ENCODE measurements at regions not wholly inside any gene's neighbourhood (a gene's known extent, or its start where the extent isn't known, plus 50 kb on each side); places are given as distances from the start of the nearest gene placed in this dataset.

DNA sequence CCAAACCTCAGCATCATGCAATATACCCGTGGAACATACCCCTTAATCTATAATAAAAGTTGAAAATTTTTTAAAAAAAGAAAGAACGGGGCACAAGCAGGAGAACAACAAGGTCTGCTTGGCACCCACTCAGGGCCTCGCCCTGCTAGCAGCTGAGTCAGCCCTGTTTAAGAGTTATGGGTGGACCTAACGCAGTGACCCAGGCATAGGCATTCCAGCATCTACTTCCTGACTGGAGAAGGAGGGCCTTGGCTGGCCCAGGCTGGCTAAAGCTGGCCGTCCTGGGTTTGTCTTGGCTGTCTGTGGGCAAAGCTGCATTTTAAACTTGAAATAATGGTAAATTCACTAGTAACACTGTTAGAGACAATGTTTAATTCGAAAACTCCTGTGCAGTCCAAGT is 236.7 kb upstream of the PGRMC2 start:
- no peak for DNase-seq

GRCh38 chr4:128521648-128522111 is 234.1 kb upstream of the PGRMC2 start:
- DNase-seq, result no peak

- DNase-seq, result no peak
Observed at GRCh38 chr4:128521156-128521555, 233.5 kb upstream of the PGRMC2 start.

GRCh38 chr4:128519163-128519830 is 231.7 kb upstream of the PGRMC2 start:
- DNase-seq, result no peak

DNA sequence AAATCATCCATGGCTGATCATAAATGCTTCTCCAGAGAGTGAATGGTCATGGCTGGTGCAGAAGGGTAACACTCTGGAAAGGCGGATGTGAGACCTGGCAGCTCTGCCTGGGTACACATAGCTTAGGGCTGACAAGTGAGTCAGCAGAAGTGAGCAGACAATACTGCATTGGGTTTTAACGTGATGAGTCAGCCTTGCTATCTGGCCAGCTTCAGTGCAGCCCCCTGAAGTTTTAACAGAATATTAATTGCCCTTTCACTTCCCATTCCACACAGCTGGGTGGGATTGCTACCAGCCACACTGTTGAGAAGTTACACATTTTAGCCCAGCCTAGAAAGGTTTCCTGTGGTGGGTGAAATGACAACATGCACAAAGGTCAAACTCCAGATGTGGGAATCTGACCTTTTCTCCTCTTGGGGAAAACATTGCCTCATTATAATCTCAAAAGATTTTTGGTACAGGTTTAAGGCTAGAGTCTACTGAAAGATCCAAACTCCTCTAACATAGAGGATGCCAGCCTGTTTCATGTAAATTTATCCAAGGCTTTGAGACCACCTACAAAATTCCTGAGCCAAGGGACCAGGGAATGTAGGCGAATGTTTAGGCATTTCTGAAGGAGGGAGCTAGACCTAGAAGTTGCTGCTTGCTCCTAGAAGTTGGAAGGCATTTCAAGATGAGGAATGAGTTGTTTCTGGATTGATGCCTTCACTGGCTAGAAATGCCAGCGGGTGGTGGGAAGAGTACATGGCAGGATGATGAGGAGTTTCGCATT is 230.3 kb upstream of the PGRMC2 start:
- no peak for DNase-seq

DNA sequence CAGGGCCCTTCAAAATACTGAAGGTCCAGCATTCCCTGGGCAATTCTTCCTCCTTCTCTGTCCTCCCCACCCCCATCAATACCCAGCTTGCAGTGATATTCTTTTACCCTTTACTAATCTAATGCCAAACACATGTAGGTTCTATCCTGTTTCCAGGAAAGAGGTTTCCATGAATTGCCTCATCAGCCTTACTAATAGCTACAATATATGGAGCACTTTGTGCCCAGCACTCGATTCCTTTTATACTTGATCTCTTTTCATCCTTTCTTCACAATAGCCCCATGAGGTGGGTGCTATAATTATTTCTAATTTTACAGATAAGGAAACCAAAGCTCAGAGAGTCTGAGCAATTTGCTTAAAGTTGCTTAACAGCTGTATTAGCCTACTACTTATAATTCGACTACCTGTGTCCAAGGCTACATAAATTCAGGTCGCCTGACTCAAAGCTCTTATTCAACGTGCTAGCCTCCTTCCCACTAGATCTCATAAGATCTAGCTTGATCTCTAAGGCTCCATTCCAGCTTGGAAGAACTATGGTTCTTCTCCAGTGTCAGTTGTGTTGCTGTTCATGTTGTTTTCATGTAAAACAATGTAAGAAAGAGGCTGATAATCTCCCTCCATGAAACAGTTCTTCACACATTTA is 229.6 kb upstream of the PGRMC2 start:
- DNase-seq, result no peak

DNA sequence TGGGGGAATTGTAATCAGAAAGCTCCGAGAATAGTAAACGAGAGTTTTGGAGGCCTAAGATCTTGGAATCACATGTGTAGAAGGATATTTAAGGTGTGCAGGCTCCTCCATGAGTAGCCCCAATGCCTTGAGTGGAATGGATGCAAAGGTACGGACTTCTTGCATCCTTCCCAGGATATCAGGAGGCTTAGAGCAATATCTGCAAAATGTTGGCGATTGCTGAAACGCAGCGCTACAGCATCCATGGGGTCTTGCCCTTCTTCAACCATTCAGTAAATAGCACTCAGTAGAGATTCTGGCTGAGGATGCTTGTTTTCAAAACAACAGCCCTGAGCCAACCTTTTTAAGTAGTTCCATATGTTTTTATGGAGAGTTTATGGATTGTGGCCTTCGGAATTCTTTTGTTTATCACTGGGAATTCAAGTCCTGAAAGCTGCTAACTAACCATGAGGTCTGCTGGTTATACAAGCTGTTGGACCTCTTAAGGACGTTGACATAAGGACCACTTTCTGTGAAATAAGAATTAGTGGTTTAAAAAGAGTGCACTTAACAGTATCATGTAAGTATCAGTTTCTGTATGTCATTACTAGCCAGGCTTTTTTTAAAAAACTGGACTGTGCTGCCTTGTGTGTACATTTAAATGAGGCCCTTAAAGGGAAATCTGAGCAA is 228.8 kb upstream of the PGRMC2 start:
- DNase-seq, result no peak

DNA sequence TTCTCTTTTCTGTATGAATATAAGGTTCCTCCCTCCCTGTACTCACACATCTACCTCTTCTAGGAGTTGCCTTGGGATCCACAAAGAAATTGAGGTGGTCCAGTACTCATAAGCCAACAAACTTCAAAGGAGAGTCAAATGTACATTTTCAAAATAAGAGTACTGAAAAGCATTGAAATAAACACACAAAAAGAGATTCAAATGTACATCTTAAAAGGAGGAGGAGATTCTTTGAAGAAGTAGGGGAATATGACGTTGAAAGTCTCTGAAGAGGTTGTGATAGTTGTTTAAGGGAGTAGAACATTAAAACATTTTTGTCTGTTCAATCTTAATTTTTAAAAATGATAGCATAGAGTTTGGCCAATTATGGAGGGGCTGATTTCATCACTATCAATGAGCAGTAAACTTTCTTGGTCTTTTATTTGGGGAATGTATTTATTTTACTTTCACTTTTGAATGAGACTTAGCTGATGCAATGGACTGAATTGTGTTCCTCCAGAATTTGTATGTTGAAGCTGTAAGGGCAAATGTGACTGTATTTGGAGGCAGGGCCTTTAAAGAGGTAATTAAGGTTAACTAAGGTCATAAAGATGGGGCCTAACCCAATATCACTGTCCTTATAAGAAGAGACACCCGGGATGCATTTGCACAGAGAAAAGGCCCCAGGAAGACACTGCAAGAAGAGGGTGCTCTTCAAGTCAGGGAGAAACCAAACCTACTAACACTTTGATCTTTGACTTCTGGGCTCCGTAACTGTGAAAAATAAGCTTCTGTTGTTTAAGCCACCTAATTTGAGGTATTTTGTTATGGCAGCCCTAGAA is 226.3 kb upstream of the PGRMC2 start:
- no peak for DNase-seq

- no peak for DNase-seq
Observed at GRCh38 chr4:128512767-128513322, 225.2 kb upstream of the PGRMC2 start.

- no peak for DNase-seq
Observed at GRCh38 chr4:128512161-128512560, 224.5 kb upstream of the PGRMC2 start.

GRCh38 chr4:128510850-128511249 is 223.2 kb upstream of the PGRMC2 start:
- DNase-seq, result no peak

DNA sequence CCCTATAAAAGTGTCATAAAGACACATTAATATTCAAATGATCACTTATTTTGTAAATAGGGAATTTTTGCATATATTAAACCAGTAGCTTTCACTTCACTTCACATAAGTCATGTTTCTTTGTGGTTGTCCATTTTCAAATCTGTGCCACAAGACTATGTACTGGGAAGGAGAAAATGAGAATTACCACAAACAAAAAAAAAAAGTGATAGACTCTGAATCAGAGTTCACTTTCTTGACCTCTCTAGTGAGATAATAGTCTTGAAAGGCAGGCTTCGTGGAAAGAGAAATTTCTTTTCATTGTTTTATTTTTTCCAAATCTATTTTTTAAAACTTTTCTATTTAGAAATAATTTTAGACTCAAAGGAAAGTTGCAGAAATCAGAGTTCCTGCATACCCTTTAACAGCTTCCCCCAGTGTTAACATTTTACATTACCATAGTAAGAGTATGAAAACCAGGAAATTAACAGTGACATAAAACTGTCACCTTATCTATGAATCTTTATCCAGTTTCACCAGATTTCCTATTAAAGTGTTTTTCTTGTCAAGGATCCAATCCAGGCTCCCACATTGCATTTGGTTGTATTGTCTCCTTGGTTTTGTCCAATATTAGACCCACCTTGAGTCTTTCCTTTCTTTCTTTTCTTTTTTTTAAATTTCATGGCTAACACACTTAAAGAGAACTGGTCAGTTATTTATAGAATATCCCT is 215.4 kb upstream of the PGRMC2 start:
- DNase-seq, result no peak

DNA sequence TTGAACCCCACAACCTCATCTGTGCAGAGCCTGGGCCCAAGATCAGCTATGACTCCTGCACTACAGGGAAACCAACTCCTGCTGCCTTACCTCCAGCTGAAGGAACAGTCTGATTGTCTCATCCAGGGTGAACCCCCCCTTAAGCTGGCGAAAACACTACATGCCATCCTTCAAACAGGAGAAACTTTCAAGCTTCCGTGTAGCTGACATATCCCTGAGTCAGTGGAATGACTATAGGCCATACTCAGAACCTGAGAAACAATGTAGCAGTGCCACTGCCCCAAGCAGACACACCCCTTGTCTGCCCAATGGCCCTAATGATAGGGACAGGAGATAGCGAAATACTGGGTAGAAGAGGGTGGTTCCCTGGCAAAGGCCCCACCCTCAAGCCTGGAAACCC is 213.6 kb upstream of the PGRMC2 start:
- no peak for DNase-seq

GRCh38 chr4:128488055-128488705 is 200.6 kb upstream of the PGRMC2 start:
- DNase-seq, result no peak

- no peak for DNase-seq
Observed at GRCh38 chr4:128484896-128485295, 197.3 kb upstream of the PGRMC2 start.

DNA sequence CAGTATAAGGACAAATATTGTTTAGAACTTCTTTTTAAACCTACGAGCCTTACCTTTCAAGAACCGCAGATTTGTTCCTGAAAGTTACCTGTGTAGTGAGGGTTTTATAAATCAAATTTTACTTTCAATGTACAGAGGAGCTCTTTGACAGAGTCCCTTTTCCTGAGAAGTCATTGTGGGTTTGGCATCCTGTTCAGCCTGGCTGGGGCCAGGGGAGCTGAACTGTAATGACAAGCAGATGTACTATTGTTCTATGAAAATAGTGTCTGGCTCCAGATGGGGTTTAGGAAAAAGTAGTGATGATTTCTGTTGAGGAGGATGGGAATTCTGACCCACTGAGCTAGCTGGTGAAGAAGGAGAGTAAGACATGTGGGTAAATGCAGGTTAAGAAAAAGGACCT is 196.2 kb upstream of the PGRMC2 start:
- no peak for DNase-seq

GRCh38 chr4:128483041-128483440 is 195.4 kb upstream of the PGRMC2 start:
- DNase-seq, result no peak

DNA sequence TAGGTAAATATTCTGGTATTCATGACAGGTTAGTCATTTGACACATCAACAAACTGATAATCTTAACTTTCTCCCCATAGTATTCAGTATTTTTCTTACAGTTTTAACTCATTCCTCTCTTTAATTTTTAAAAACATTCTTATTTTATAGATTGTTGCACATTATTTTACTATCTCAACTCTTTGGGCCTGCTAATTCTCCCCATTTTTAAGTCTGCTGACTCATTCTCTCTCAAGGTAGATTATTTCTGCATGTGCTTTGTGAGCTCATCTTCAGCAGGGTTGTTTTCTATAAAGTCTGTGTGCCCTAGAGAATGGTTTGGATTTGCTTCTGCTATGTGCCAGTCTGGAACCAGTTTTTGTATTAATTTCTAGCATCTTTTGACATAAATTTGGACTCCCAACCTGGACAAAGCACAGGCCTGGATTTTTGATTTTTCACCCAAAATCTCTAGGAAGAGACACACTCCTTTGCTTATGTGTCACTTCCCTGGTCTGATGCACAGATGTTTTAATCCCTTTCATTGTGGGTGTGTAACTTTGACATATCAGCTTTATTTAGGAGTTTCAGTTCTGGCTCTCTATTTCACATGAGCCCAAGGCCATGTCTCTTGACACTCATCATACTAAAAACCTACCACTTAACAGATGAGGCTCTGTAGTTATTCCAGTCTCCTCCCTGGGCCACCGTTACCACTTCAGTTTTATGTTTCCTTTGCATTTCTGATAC is 194.3 kb upstream of the PGRMC2 start:
- DNase-seq, result no peak

- DNase-seq, result no peak
Observed at GRCh38 chr4:128480945-128481344, 193.3 kb upstream of the PGRMC2 start.

DNA sequence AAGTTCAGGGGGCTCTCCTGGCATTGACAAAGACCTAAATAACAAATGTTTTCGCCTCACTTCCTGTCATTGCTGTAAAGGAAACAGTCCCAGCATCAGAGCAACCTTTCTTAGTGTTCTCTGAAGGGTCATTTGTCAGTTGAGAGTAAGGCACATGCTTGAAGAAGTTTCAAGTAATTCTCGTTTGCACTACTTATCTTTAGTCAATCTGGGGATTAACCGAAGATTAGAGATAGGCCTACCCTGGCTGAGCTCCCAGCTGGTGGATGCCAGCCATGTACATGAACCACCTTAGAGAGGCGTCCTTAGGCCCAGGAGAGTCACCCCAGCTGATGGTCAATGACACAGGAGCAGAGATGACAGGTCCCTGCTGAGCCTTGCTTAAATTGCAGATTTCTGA is 189.9 kb upstream of the PGRMC2 start:
- no peak for DNase-seq
